Stimulated activated CD4-positive, alpha-beta T cell treated with anti-CD3 and anti-CD28 coated beads, Interleukin-1b, Interleukin-23, amount 100 ng/mL, for 1 hour (primary cell): ENCODE measurements at regions not wholly inside any gene's neighbourhood (a gene's known extent, or its start where the extent isn't known, plus 50 kb on each side); places are given as distances from the start of the nearest gene placed in this dataset.
"Not testable (repeated sequence)": the region's sequence is repeated elsewhere in the genome, so short reads cannot be mapped to it uniquely, and the experiment has no call there.

Source experiments
- DNase-seq, 2 donors: peaks; one replicate each; pipeline ENCODE4 v3.0.0-alpha.2; 2020; ENCODE audit warnings: low read depth in 2 of 2

- DNase-seq = no peak
Observed at GRCh38 chr9:110123341-110124095, 84.4 kb downstream of the C9orf152 start.

- DNase-seq = no peak
Observed at GRCh38 chr9:110124439-110124838, 83.5 kb downstream of the C9orf152 start.

GRCh38 chr9:110125207-110125751 is 82.7 kb downstream of the C9orf152 start:
- no peak for DNase-seq

DNA sequence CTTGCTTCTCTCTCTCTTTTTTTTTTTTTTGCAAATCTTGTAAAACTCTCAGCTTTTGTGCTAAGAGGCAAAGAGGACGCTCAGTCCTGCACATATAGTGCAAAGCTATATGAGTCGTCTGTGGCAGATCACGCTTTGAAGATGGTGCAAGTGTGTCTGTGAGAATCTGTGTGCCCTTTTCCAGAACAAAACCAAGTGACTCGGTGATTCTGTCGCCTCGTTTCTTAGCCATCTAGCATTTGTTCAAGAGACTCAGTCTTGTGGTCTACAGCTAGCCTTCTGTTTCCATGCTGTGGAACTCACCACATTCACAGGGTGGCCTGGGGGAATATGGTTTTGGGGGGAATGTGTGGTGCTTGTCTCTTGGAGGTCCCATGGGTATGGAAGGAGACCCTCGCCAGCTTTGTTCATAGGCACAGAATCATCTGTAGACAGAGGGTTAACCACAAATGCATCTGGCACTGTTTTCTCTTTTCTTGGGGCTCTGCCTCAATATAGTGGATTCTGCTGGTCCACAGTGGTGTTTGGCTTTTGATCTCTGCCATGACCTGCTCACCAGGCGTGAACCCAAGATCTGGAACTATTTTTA is 82.1 kb downstream of the C9orf152 start:
- no peak for DNase-seq

GRCh38 chr9:110126499-110126941 is 81.4 kb downstream of the C9orf152 start:
- no peak for DNase-seq

GRCh38 chr9:110126986-110127864 is 80.7 kb downstream of the C9orf152 start:
- no peak for DNase-seq

DNA sequence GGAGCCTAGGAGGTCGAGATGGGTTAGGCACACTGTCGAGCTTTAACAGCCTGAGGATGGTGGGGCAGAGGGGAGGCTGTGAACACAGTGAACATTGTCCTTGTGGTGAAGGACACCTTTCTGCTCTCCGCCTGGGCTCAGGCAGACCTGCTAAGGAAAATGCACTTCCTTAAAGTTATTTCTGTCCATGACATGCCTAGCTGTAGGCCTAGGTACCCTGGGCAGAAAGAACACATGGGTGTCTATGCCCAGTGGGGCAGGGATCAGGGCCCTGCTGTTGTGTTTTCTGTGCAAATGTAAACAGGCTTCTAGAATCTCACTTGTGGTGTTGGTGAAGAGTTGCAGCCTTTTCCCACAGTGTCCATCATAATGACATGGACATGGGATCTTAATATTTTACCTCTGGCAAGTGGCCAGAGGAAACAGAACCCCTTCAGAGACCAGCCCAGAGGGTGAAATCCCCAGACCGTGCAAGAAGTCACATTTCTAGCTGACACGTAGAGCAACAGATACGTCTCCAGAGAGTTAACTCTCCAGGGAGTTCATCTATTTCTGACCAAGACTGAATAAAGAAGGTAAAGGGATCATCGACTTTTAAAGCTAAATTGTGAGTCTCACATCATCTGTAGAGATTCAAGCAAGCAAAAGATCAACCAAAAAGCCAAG is 79.2 kb downstream of the C9orf152 start:
- no peak for DNase-seq

- no peak for DNase-seq
Observed at GRCh38 chr9:110129425-110129824, 78.5 kb downstream of the C9orf152 start.

- DNase-seq = no peak
Observed at GRCh38 chr9:110130211-110130610, 77.7 kb downstream of the C9orf152 start.

DNA sequence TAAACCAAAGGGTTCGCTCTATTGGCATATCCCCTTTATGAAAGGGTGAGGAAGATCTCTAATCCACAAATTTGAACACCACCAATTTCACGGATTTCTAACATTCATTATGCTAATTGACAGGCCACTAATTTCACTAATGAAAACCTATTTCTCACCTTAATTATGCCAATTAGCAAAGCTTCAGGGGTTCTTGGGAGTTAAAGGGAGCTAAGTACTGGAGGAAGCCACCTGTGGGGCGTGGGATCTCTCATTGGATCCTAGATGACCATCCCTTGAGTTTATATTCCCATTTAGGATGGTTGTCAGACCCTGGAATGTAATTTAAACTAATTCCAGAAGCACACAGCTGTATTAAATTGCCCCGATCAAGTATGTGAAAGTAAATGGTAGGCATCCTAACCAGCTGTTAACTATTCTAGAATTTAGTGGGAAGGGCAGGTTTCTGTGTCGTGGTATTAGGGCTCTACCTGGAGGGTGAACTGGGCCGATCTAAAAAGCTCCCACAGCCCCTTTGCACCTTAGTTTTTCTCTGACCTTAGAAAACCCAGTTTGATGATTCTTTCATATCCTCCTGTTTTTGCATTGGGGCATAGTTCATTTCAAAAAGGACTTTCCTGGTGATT is 77.1 kb downstream of the C9orf152 start:
- DNase-seq = no peak

DNA sequence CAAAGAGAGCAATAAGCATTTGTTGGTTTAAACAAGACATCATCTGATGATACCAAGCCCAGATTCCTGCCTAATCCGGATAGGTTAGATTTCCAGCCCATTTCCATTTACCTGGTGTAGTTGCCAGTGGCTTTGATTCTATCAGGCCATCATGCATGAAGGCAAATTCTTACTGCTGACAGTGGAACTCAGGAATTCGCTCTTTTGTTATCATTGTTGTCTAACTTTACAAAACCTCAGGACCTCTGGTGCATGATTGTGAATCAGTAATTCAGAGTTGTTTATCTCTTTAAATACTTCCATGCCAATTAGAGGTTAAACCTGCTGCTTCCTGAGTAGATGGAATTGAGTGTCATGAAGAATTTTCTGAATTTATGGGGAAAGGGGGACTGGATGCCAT is 76.5 kb downstream of the C9orf152 start:
- no peak for DNase-seq

GRCh38 chr9:110132531-110132930 is 75.4 kb downstream of the C9orf152 start:
- DNase-seq = not testable (repeated sequence)

- no peak for DNase-seq
Observed at GRCh38 chr9:110133059-110133458, 74.9 kb downstream of the C9orf152 start.

- no peak for DNase-seq
Observed at GRCh38 chr9:110133608-110134210, 74.2 kb downstream of the C9orf152 start.

DNA sequence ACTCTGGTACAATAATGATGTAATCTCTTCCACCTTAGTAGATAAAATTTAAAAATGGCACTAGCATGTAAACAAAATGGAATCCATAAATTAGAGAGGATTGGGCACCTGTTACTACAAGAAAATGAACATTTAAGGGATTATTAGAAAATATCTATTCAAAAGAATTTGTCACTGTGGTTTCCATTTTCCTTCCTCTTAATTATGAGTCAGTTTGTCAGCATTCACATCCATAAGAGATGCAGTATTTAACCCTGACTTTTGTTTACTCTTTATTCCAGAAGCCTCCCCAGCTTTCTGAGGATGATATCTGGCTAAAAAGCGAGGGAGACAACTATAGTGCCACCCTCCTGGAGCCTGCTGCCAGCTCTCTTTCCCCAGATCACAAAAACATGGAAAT is 72.1 kb downstream of the C9orf152 start:
- no peak for DNase-seq

DNA sequence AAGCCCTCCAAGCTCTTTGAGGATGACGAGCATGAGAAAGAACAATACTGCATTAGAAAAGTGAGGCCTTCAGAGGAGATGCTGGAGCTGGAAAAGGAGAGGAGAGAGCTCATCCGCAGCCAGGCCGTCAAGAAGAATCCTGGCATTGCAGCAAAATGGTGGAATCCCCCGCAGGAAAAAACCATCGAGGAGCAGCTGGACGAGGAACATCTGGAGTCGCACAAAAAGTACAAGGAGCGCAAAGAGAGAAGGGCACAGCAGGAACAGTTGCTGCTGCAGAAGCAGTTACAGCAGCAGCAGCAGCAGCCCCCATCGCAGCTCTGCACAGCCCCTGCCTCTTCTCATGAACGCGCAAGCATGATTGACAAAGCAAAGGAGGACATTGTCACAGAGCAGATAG is 71.2 kb downstream of the C9orf152 start:
- no peak for DNase-seq

DNA sequence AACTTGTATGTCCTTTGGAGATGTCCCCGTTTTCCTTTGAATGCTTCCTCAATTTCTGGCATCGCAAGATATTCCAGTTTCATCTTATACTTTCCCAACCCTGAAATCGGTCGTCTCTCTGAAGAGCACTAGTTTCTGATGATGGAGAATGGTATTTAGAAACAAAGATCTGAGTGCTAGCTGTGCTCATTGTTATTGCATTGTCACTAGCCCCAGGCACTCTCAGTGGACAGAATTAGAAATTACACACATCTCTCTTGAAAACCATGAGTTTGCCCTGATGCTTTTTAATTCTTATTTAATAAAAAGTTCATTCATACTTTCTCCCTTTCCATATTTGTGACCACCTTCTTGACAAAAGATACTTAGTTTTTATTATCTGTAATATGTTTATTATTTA is 67.7 kb downstream of the C9orf152 start:
- no peak for DNase-seq

DNA sequence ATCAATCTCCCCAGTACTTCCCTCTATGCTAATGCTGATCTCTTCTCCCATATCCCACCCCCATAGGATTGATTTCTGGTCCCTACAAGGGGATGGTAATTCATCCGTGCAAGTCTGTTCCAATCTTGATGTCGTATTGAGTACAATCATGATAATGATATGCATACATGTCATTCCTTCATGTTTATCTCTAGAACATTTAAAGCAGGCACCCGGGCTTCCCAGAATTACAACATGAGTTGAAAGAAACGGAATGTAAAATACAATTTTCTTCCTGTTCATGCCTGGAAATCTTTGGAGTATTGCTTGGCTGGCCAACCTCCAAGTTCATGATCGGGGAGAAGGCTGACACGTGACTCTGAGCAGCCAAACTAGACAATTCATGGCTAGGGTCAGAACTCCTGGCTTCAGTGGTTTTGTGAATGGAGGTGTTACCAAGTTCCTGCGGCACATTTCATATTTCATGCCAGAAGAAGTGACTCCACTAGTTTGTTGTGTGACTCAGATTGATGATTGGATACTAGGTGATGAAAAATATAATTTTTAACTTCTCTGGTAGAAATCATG is 66.6 kb downstream of the C9orf152 start:
- DNase-seq = no peak

DNA sequence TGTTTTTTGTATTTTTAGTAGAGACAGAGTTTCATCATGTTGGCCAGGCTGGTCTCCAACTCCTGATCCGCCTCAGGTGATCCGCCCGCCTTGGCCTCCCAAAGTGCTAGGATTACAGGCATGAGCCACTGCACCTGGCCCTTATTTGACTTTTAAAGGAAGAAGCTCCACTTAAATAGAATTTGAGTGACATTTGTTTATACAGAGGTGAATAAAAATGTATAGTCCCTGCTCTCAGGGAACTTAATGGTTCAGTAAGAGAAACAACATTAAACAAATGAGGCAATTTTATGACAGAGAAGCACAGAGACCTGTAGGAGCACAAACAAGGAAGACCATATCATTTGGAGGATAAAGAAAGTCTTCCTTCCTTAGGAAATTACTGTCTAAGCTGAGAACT is 65.7 kb downstream of the C9orf152 start:
- no peak for DNase-seq

DNA sequence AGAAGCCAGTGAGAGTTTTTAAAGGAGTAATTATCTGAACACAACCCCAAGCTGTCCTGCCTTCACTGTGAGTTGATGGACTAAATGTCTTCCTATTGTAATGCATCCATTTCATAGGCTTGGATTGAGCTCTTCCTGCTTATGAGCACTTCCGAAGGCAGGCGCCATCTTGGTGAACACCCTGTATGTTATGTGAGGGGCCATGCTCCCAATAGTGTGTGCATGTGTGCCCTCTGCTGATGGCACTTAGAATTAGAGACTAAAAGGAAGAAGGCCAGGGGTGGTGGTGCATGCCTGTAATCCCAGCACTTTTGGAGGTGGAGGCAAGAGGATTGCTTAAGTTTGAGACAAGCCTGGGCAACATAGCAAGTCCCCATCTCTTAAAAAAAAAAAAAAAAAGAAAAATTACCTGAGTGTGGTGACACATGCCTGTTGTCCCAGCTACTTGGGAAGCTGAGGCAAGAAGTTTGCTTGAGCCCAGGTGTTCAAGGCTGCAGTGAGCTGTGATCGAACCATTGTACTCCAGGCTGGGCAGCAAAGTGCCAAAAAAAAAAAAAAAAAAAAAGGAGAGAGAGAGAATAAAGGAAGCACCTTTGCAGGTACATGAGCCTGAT is 65.0 kb downstream of the C9orf152 start:
- no peak for DNase-seq
